ENCODE measurements at regions not wholly inside any gene's neighbourhood (a gene's known extent, or its start where the extent isn't known, plus 50 kb on each side); places are given as distances from the start of the nearest gene placed in this dataset.

DNA sequence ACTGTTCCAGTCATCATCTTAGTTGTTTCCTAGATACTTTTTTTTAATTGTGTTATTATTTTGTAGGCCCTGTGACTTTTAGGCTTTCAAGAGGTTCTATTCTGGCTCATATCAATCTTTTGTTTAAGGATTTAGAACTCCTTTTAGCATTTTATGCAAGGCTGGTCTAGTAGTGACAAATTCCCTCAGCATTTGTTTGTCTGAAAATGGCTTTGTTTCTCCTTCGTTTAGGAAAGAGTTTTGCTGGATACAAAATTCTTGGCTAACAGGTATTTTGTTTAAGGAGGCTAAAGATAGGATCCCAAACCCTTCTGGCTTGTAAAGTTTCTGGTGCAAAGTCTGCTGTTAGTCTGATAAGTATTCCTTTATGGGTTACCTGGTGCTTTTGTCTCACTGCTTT lies 116.6 kb upstream of the SLC66A3 start:
- ChIA-PET CTCF (no interaction called here), POLR2A (no interaction called here)
- H3K79me2 ChIP-seq (ENCODE audit: insufficient read depth) = no peaks in the 10 kb centered on the region

GRCh38 chr2:11040992-11041391 lies 114.3 kb upstream of the SLC66A3 start:
- no peak overlapping the region for H3K4me3 ChIP-seq (ENCODE audit: low read depth in 2 of 2, low read length in 1 of 2)
- H3K79me2 ChIP-seq (ENCODE audit: insufficient read depth) = no peaks in the 10 kb centered on the region
- H3F3A ChIP-seq (replicated peaks; ENCODE audit: insufficient read depth) = no peaks in the 10 kb centered on the region
- no peak overlapping the region for H3K4me2 ChIP-seq
- H3K9ac ChIP-seq = no peak overlapping the region
- H3K4me1 ChIP-seq (ENCODE audit: control insufficient read depth in 1 of 2, insufficient read depth in 2 of 2, low read depth in 1 of 2, low read length in 1 of 2) = no peaks in the 10 kb centered on the region; a peak in 1 of 4 replicates
- no peak for TF ChIP-seq NRF1 (IDR thresholded peaks at IDR 0.05; ENCODE audit: low read depth, low read length)
- no peak for TF ChIP-seq YY1 (IDR thresholded peaks at IDR 0.05; ENCODE audit: low read depth)
- TF ChIP-seq GABPA (IDR thresholded peaks at IDR 0.05; ENCODE audit: low read depth) = no peak
- TF ChIP-seq, protein P1, sequence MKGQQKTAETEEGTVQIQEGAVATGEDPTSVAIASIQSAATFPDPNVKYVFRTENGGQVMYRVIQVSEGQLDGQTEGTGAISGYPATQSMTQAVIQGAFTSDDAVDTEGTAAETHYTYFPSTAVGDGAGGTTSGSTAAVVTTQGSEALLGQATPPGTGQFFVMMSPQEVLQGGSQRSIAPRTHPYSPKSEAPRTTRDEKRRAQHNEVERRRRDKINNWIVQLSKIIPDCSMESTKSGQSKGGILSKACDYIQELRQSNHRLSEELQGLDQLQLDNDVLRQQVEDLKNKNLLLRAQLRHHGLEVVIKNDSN (IDR thresholded peaks at IDR 0.05; ENCODE audit: borderline replicate concordance, low read depth) = no peak
- no peak for TF ChIP-seq RXRA (IDR thresholded peaks at IDR 0.05; ENCODE audit: borderline replicate concordance, low read depth)
- TF ChIP-seq, protein P2, sequence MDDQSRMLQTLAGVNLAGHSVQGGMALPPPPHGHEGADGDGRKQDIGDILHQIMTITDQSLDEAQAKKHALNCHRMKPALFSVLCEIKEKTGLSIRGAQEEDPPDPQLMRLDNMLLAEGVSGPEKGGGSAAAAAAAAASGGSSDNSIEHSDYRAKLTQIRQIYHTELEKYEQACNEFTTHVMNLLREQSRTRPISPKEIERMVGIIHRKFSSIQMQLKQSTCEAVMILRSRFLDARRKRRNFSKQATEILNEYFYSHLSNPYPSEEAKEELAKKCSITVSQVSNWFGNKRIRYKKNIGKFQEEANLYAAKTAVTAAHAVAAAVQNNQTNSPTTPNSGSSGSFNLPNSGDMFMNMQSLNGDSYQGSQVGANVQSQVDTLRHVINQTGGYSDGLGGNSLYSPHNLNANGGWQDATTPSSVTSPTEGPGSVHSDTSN (IDR thresholded peaks at IDR 0.05) = no peak
- no peak for TF ChIP-seq MEF2A (IDR thresholded peaks at IDR 0.05; ENCODE audit: borderline replicate concordance, low read depth)
- H3K9me2 ChIP-seq = no peaks in the 10 kb centered on the region
- peaks cover 9% of the 10 kb centered on the region; the same call in 1 of the 2 replicates for H3K9me3 ChIP-seq
- no peak overlapping the region for H3K27ac ChIP-seq (ENCODE audit: low read depth in 2 of 2, low read length in 1 of 2)
- no peaks in the 10 kb centered on the region for H3K36me3 ChIP-seq (replicated peaks in 1 of 2; ENCODE audit: control insufficient read depth in 1 of 2, insufficient read depth in 2 of 2, low read length in 1 of 2)
- 12% methylated on average over 1 of the region's 1 CpG for WGBS (ENCODE audit: low lambda C conversion rate)
- no peak overlapping the region for H2AFZ ChIP-seq (ENCODE audit: low read depth)
- ChIA-PET POLR2A (no interaction called here), CTCF (interaction anchor here (0.7 to 2.6 kb wide), 8 partner anchors 83 to 406 kb away, joined by 3 to 7 read pairs (median 3); partner anchors contain the start of gene KCNF1)
- H4K20me1 ChIP-seq (ENCODE audit: insufficient read depth) = no peaks in the 10 kb centered on the region
- DNase-seq = no peak
- H3K27me3 ChIP-seq (ENCODE audit: insufficient read depth) = no peaks in the 10 kb centered on the region; the same call in 1 of the 2 replicates

More for the DNA sequence above, 116.6 kb upstream of the SLC66A3 start:
- Histone ChIP-seq H3K4me3 (ENCODE audit: low read depth in 2 of 2, low read length in 1 of 2) (no peak overlapping the region), H4K20me1 (ENCODE audit: insufficient read depth) (no peaks in the 10 kb centered on the region), H3K27me3 (ENCODE audit: insufficient read depth) (no peaks in the 10 kb centered on the region; the same call in 1 of the 2 replicates), H3K4me1 (ENCODE audit: control insufficient read depth in 1 of 2, insufficient read depth in 2 of 2, low read depth in 1 of 2, low read length in 1 of 2) (no peaks in the 10 kb centered on the region; a peak in 1 of 4 replicates), H3K4me2 (no peak overlapping the region), H3K9me2 (no peaks in the 10 kb centered on the region), H3F3A (replicated peaks; ENCODE audit: insufficient read depth) (no peaks in the 10 kb centered on the region), H3K9me3 (peaks cover 9% of the 10 kb centered on the region; the same call in 1 of the 2 replicates), H3K27ac (ENCODE audit: low read depth in 2 of 2, low read length in 1 of 2) (no peak overlapping the region), H3K36me3 (replicated peaks in 1 of 2; ENCODE audit: control insufficient read depth in 1 of 2, insufficient read depth in 2 of 2, low read length in 1 of 2) (no peaks in the 10 kb centered on the region), H3K9ac (no peak overlapping the region), H2AFZ (ENCODE audit: low read depth) (no peak overlapping the region)
- TF ChIP-seq RCOR1 (IDR thresholded peaks at IDR 0.05; ENCODE audit: low read length) (no peak), CHD2 (IDR thresholded peaks at IDR 0.05; ENCODE audit: low read length, partially characterized antibody) (no peak), MXI1 (IDR thresholded peaks at IDR 0.05; ENCODE audit: low read depth, low read length) (no peak), RFX5 (IDR thresholded peaks at IDR 0.05; ENCODE audit: low read length) (no peak), MEF2A (IDR thresholded peaks at IDR 0.05; ENCODE audit: borderline replicate concordance, low read depth) (no peak), ELF1 (IDR thresholded peaks at IDR 0.05) (no peak), MAX (IDR thresholded peaks at IDR 0.05; ENCODE audit: low read depth) (no peak), YY1 (IDR thresholded peaks at IDR 0.05; ENCODE audit: low read depth) (no peak), FOXJ3 (CRISPR knock-in tag; IDR thresholded peaks at IDR 0.05) (no peak), TAF1 (IDR thresholded peaks at IDR 0.05; ENCODE audit: borderline replicate concordance, low read depth, low read length) (no peak), NRF1 (IDR thresholded peaks at IDR 0.05; ENCODE audit: low read depth, low read length) (no peak), TCF12 (IDR thresholded peaks at IDR 0.05) (no peak), NFIC (IDR thresholded peaks at IDR 0.05; ENCODE audit: borderline replicate concordance) (no peak), FOSL2 (IDR thresholded peaks at IDR 0.05; ENCODE audit: borderline replicate concordance, low read depth) (no peak), RAD21 (IDR thresholded peaks at IDR 0.05; ENCODE audit: low read length) (no peak), EZH2phosphoT487 (IDR thresholded peaks at IDR 0.05; ENCODE audit: borderline replicate concordance, low read depth) (no peak), TEAD4 (IDR thresholded peaks at IDR 0.05; ENCODE audit: borderline replicate concordance, insufficient read depth) (no peak)
- TF ChIP-seq, protein P3, sequence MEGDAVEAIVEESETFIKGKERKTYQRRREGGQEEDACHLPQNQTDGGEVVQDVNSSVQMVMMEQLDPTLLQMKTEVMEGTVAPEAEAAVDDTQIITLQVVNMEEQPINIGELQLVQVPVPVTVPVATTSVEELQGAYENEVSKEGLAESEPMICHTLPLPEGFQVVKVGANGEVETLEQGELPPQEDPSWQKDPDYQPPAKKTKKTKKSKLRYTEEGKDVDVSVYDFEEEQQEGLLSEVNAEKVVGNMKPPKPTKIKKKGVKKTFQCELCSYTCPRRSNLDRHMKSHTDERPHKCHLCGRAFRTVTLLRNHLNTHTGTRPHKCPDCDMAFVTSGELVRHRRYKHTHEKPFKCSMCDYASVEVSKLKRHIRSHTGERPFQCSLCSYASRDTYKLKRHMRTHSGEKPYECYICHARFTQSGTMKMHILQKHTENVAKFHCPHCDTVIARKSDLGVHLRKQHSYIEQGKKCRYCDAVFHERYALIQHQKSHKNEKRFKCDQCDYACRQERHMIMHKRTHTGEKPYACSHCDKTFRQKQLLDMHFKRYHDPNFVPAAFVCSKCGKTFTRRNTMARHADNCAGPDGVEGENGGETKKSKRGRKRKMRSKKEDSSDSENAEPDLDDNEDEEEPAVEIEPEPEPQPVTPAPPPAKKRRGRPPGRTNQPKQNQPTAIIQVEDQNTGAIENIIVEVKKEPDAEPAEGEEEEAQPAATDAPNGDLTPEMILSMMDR (IDR thresholded peaks at IDR 0.05) = no peak
- TF ChIP-seq, protein P2 (IDR thresholded peaks at IDR 0.05) = no peak
- DNase-seq = no peak
- 0% methylated on average over 1 of the region's 1 CpG for WGBS (ENCODE audit: low lambda C conversion rate)

Data from SK-N-SH (cell line).